ENCODE measurements at regions not wholly inside any gene's neighbourhood (a gene's known extent, or its start where the extent isn't known, plus 50 kb on each side); places are given as distances from the start of the nearest gene placed in this dataset.

DNA sequence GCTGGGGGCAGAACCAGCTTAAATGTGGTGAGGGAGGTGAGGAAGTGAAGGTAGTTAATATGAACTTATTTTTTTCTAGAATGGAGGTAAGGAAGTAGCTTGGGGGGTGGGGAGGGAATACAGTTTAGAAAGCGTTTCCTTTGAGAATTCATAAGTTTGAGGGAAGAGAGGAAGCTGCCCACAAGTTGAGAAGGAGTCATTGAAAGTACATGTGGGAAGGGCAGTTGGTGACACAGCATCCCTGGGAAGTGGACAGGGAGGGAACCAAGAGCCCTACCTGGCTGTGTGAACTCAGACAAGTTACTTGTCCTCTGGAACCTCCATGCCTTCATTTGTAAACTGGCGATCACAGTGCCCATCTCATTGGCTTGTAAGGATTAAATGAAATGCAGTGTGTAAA, 125.9 kb upstream of the SPON1 start:
- TF ChIP-seq, protein P1, sequence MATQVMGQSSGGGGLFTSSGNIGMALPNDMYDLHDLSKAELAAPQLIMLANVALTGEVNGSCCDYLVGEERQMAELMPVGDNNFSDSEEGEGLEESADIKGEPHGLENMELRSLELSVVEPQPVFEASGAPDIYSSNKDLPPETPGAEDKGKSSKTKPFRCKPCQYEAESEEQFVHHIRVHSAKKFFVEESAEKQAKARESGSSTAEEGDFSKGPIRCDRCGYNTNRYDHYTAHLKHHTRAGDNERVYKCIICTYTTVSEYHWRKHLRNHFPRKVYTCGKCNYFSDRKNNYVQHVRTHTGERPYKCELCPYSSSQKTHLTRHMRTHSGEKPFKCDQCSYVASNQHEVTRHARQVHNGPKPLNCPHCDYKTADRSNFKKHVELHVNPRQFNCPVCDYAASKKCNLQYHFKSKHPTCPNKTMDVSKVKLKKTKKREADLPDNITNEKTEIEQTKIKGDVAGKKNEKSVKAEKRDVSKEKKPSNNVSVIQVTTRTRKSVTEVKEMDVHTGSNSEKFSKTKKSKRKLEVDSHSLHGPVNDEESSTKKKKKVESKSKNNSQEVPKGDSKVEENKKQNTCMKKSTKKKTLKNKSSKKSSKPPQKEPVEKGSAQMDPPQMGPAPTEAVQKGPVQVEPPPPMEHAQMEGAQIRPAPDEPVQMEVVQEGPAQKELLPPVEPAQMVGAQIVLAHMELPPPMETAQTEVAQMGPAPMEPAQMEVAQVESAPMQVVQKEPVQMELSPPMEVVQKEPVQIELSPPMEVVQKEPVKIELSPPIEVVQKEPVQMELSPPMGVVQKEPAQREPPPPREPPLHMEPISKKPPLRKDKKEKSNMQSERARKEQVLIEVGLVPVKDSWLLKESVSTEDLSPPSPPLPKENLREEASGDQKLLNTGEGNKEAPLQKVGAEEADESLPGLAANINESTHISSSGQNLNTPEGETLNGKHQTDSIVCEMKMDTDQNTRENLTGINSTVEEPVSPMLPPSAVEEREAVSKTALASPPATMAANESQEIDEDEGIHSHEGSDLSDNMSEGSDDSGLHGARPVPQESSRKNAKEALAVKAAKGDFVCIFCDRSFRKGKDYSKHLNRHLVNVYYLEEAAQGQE (IDR thresholded peaks at IDR 0.05; ENCODE audit: unreplicated experiment) = no peak
- TF ChIP-seq, protein P2, sequence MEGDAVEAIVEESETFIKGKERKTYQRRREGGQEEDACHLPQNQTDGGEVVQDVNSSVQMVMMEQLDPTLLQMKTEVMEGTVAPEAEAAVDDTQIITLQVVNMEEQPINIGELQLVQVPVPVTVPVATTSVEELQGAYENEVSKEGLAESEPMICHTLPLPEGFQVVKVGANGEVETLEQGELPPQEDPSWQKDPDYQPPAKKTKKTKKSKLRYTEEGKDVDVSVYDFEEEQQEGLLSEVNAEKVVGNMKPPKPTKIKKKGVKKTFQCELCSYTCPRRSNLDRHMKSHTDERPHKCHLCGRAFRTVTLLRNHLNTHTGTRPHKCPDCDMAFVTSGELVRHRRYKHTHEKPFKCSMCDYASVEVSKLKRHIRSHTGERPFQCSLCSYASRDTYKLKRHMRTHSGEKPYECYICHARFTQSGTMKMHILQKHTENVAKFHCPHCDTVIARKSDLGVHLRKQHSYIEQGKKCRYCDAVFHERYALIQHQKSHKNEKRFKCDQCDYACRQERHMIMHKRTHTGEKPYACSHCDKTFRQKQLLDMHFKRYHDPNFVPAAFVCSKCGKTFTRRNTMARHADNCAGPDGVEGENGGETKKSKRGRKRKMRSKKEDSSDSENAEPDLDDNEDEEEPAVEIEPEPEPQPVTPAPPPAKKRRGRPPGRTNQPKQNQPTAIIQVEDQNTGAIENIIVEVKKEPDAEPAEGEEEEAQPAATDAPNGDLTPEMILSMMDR (conservative IDR thresholded peaks at IDR 0.05; ENCODE audit: low read depth in 2 of 2) = no peak
